Kidney (tissue), 13 donors: ENCODE measurements at regions not wholly inside any gene's neighbourhood (a gene's known extent, or its start where the extent isn't known, plus 50 kb on each side); places are given as distances from the start of the nearest gene placed in this dataset.

Source experiments
- DNase-seq, 5 donors: peaks; one replicate each; pipeline ENCODE4 v3.0.0-alpha.2; 2013 to 2020
- FAIRE-seq: peaks from 2 replicates; lab custom pipeline; 2012; peaks lifted over from hg19 to GRCh38; lab: Jason Lieb, UNC
- H3K27ac ChIP-seq, 2 donors: one replicate each; pipeline ENCODE4 v1.7.0; 2013; ENCODE audit warnings: low read depth in 2 of 2, low read length in 2 of 2, inconsistent platforms in 1 of 2
- H3K27me3 ChIP-seq: one replicate; pipeline ENCODE4 v1.7.1; 2013; ENCODE audit warnings: low read length, inconsistent platforms; ENCODE audit not compliant: control insufficient read depth, insufficient read depth
- H3K36me3 ChIP-seq, 3 donors: one replicate each; pipeline versions ENCODE4 v1.7.0 to v1.7.1; 2013; ENCODE audit warnings: low read length in 3 of 3, control low read depth in 1 of 3, inconsistent platforms in 1 of 3; ENCODE audit not compliant: insufficient read depth in 3 of 3, control insufficient read depth in 2 of 3
- H3K4me1 ChIP-seq, 3 donors: one replicate each; pipeline versions ENCODE4 v1.7.0 to v1.7.1; 2013; ENCODE audit warnings: low read length in 3 of 3, inconsistent platforms in 1 of 3, low read depth in 1 of 3; ENCODE audit not compliant: control insufficient read depth in 2 of 3, insufficient read depth in 2 of 3
- H3K4me3 ChIP-seq, 3 donors: one replicate each; pipeline versions ENCODE4 v1.7.0 to v1.8.1; 2013; ENCODE audit warnings: low read length in 3 of 3, control low read depth in 1 of 3, inconsistent platforms in 1 of 3
- H3K9ac ChIP-seq, 3 donors: one replicate each; pipeline versions ENCODE4 v1.7.0 to v1.7.1; 2013; ENCODE audit warnings: low read length in 3 of 3, control low read depth in 1 of 3, inconsistent platforms in 1 of 3
- H3K9me3 ChIP-seq, 3 donors: one replicate each; pipeline versions ENCODE4 v1.7.0 to v1.7.1; 2013; ENCODE audit warnings: low read length in 3 of 3, control low read depth in 1 of 3, inconsistent platforms in 1 of 3; ENCODE audit not compliant: control insufficient read depth in 2 of 3, insufficient read depth in 1 of 3
- CTCF ChIP-seq: IDR thresholded peaks from 3 replicates; pipeline ENCODE4 v1.5.1; 2012; ENCODE audit warnings: mild to moderate bottlenecking, moderate library complexity, borderline replicate concordance; ENCODE audit not compliant: insufficient read depth; ENCODE audit errors: extremely low read depth
- intact Hi-C: fragments of 100-400 bp; cut with DNase I; formaldehyde crosslinking; loops from one replicate; pipeline ENCODE4 v1.11.1; 2022
- donor health status: control.
- donor health status: control.
- donor health status: control.
- donor health status: control.
- donor health status: control.
- donor health status: DM: yes; HTN: yes; CAD: no.
- donor health status: Normal renal cell carcinoma (clear cell type).

- Histone ChIP-seq H3K27ac (no peak overlapping the region), H3K27me3 (no peaks in the 10 kb centered on the region), H3K36me3 (no peaks in the 10 kb centered on the region), H3K4me1 (no peaks in the 10 kb centered on the region), H3K9me3 (no peaks in the 10 kb centered on the region), H3K4me3 (no peak overlapping the region), H3K9ac (no peak overlapping the region)
- intact Hi-C loops, result no loop called here
- DNase-seq (no peak), FAIRE-seq (no peak)
- no peak for TF ChIP-seq CTCF
Measured at GRCh38 chr9:81474125-81474524, 215.2 kb downstream of the TLE1 start.

- Histone ChIP-seq H3K27ac (no peak overlapping the region), H3K9ac (no peak overlapping the region), H3K4me3 (no peak overlapping the region), H3K4me1 (no peaks in the 10 kb centered on the region), H3K9me3 (no peaks in the 10 kb centered on the region), H3K27me3 (no peaks in the 10 kb centered on the region), H3K36me3 (no peaks in the 10 kb centered on the region)
- DNase-seq, result no peak
- intact Hi-C loops, result no loop called here
- no peak for TF ChIP-seq CTCF
- no peak for FAIRE-seq
Measured at GRCh38 chr9:81473708-81474107, 215.6 kb downstream of the TLE1 start.

GRCh38 chr9:81473206-81473605, 216.1 kb downstream of the TLE1 start:
- Histone ChIP-seq H3K9me3 (no peaks in the 10 kb centered on the region), H3K9ac (no peak overlapping the region), H3K27ac (no peak overlapping the region), H3K36me3 (no peaks in the 10 kb centered on the region), H3K4me3 (no peak overlapping the region), H3K27me3 (no peaks in the 10 kb centered on the region), H3K4me1 (no peaks in the 10 kb centered on the region)
- intact Hi-C loops, result no loop called here
- DNase-seq (no peak), FAIRE-seq (no peak)
- TF ChIP-seq CTCF, result no peak

GRCh38 chr9:81472701-81473100, 216.6 kb downstream of the TLE1 start:
- no peak for TF ChIP-seq CTCF
- H3K27ac ChIP-seq, result no peak overlapping the region
- intact Hi-C loops, result no loop called here
- no peaks in the 10 kb centered on the region for H3K4me1 ChIP-seq
- DNase-seq, result no peak
- H3K9me3 ChIP-seq, result no peaks in the 10 kb centered on the region
- no peak overlapping the region for H3K9ac ChIP-seq
- no peaks in the 10 kb centered on the region for H3K36me3 ChIP-seq
- no peak for FAIRE-seq
- no peaks in the 10 kb centered on the region for H3K27me3 ChIP-seq
- no peak overlapping the region for H3K4me3 ChIP-seq
